GM18873 (cell line): ENCODE measurements at regions not wholly inside any gene's neighbourhood (a gene's known extent, or its start where the extent isn't known, plus 50 kb on each side); places are given as distances from the start of the nearest gene placed in this dataset.
A peak's percentile ranks its signal among the peaks of the same experiment; 100 is the strongest.

Experiments
- ATAC-seq: cut with Tn5 transposase; IDR thresholded peaks from one replicate; pipeline ENCODE4 v1.9.1; 2021; ENCODE audit warnings: mild to moderate bottlenecking, moderate library complexity, moderate number of reproducible peaks; ENCODE audit not compliant: unreplicated experiment, low FRiP score

DNA sequence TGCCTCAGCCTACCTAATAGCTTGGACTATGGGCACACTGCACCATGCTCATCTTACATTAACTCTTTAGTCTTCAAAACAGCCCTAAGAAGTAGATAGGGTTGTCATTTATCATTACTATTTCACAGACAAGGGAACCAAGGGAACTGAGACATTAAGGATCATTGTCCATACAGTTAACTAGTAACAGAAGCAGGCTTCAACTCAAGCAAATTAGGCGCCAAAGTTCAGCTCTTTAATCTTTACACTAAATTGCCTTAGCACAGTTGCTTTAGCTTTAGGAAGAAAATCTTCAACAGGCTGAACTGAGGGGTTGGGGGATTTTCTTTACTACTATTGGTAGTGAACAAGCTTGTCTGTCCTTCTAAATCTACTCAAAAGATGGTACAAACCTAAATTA lies 68.8 kb upstream of the CAND1 start:
- ATAC-seq, result no peak

DNA sequence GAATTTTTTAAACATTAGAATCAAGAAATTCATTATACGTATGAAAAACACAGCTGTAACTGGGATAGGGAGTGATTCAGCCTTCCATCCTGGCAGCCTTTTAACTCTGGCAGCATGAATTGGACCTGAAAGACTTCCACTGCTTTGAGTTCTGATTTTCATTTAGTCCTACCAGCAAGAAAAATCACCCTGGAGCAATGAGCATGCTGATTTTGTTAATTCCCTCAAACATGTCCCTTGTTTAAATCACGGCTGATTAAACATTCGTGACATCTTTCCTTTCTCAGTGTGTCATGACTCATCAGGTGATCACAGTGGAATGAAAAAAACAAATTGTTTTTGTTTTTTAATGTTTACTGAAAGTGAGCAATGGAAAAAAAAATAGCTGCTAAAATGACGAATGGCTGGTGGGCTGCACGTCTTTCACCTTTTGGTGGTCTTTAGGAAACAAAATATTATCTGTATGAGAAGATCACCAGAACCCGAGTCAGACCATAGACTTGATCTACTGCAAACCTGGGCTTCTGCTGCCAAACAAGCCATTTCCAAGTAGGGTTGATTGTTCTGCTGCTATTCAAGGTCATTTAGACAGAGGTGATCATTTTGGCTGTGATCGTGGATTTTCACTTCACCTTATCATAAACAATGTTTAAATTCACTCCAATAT lies 67.0 kb upstream of the CAND1 start:
- ATAC-seq, result peak; percentile 34

GRCh38 chr12:67202678-67203012 lies 66.5 kb upstream of the CAND1 start:
- peak; percentile 75 for ATAC-seq

GRCh38 chr12:67208281-67209067 lies 60.7 kb upstream of the CAND1 start:
- ATAC-seq, result no peak

DNA sequence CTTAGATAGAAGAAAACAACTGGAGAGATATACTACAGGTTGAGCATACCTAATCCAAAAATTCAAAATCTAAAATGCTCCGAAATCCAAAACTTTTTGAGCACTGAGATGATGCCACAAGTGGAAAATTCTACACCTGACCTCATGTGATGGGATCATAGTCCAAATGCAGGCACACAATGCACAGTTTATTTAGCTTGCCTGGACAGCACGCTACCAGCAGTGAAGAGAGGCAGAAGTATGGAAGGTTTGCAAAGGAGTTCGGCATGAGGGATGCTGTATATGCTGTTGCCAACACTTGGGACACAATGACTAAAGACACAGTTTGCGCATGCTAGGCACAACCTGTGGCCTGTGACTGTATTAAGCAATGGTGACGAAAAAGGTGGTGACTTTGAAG lies 58.1 kb upstream of the CAND1 start:
- no peak for ATAC-seq

- ATAC-seq, result no peak
Measured at GRCh38 chr12:67211494-67211893, 57.7 kb upstream of the CAND1 start.

GRCh38 chr12:67217647-67218046 lies 51.5 kb upstream of the CAND1 start:
- ATAC-seq, result no peak
